Left renal pelvis (tissue), 4 donors: ENCODE measurements at regions not wholly inside any gene's neighbourhood (a gene's known extent, or its start where the extent isn't known, plus 50 kb on each side); places are given as distances from the start of the nearest gene placed in this dataset.
A peak's percentile ranks its signal among the peaks of the same experiment; 100 is the strongest.
"Not testable (repeated sequence)": the region's sequence is repeated elsewhere in the genome, so short reads cannot be mapped to it uniquely, and the experiment has no call there.

Experiments used
- DNase-seq, 4 donors: peaks; one replicate each; pipeline ENCODE4 v3.0.0-alpha.2; 2013; ENCODE audit warnings: low read depth in 4 of 4, low spot score in 3 of 4

DNA sequence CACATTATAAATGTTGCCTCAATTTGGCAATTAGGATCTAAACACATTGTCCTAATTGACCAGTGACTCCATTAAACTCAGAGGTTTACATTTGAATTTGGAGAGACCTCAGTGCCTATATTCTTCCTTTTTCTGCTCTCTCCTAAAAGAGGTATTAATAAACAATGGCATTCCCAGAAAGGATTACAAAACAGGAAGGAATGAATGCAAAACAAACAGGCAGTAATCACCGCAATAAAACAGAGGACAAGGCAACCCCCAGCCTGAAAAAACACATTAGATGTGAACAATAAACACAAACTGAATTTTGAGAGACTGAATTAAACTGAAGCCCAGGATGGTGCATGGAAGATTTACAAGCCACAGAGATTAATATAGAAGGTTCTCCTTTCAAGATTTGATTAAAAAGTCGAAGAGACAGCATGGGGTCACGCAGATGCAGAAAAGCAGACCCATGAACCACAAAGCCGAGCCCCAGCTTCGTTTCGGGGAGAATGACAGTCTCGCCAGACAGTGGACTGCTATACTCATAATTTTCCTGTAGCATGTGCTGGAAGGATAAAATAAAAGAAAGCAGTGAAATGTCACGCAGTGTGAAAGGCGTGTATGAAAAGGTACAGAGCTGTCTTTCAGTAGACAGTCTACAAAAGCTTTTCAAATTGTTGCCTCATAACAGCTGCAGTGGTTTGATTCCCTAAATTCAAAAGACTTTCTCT, 503.0 kb downstream of the LIG4 start:
- DNase-seq = no peak

DNA sequence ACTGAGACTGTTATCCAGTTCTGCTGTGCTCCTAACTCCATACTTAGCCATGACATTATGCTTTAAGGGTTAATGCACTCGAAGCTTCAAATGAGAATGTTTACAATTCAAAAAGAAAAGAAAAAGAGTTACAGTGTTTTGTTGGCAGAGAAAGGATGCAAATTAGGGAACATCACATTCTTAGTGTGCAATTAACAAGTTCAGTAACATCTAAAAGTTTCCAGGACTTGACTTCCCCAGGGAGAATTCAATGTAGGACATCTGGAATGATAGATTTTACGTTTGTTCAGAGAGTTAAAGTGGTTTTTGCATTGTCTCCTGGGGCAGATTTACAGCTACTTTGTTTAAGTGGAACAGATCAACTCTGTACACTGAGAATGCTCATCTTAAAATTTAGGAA, 525.2 kb downstream of the LIG4 start:
- no peak for DNase-seq

DNA sequence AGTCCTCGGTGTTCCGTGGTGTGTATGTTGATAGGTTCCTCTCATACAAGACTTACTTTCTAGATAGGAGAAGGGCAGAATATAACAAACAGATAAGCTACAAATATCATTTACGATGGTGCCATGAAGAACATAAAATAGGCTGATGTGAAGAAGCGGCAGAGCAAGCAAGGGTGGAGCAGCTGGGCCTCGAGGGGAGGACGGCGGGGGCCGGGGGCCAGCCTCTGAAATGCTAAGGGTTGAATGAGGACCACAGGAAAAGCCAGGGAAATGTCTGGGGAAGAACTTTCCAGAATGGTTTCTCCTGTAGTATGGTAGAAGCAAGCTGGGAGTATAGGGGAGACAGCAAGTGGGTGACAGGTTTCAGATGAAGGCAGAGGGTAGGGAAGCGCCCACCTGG, 529.5 kb downstream of the LIG4 start:
- no peak for DNase-seq

DNA sequence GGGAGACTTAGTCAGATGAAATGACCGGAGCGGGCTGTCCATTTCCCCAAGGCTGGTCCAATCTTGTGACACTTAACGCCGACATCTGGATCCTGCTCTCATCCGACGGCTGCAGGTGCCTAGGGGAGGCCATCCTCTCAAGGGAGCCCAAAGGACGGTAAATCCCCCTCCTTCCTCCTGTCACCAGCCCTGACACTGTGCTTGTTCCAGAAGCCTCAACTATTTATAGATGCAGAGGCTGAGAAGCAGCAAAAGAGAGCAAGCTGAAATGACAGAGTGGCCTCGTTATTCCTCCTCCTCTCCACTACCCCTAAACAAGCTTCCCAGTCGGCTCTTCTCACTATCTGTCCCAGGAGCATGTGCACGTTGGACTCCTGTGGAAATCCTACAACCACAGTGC, 533.7 kb downstream of the LIG4 start:
- DNase-seq = no peak

DNA sequence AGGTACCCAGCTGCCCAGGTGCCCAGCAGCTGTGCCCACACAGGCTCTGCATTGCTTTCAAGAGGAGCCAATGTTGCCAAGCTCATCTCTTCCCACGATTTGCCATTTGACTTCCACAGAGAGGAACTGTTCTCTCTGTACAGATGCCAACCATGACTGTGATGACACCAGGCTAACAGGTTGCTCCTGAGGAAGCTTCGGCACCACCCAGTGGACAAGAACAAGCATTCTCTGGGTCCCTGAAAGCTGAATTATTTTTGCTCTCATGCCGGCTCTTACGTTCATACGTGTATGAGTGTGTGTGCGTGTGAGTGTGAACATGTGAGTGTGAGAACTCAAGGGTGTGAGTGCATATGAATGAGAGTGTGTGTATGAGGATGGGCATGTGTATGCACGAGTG, 535.2 kb downstream of the LIG4 start:
- DNase-seq = no peak

DNA sequence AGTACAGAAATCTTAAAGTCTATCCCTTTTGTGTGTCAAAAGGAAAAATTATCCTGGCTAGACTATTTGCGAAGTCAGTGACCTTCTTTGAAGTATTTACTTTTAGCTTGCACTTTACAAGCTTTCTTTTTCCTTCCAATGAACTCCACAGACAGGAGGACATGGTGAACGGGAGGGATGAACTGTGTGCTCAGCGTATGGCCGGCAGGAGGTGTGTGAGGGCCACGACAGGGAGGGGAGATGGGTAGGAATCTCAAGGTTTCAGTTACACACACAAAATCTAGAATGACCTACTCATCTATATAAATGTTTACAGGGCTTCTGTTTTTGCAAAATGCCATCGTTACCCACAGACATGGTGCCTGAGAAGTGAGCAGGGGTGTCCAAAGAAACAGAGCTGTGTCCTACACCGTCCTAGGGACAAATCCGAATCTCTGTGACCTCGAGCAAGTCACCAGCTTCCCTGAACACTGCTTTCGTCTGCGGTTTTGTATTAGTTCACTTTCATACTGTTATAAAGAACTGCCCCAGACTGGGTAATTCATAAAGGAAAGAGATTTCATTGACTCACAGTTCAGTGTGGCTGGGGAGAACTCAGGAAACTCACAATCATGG, 537.2 kb downstream of the LIG4 start:
- DNase-seq = peak in 1 of 4 donors; percentile 17

DNA sequence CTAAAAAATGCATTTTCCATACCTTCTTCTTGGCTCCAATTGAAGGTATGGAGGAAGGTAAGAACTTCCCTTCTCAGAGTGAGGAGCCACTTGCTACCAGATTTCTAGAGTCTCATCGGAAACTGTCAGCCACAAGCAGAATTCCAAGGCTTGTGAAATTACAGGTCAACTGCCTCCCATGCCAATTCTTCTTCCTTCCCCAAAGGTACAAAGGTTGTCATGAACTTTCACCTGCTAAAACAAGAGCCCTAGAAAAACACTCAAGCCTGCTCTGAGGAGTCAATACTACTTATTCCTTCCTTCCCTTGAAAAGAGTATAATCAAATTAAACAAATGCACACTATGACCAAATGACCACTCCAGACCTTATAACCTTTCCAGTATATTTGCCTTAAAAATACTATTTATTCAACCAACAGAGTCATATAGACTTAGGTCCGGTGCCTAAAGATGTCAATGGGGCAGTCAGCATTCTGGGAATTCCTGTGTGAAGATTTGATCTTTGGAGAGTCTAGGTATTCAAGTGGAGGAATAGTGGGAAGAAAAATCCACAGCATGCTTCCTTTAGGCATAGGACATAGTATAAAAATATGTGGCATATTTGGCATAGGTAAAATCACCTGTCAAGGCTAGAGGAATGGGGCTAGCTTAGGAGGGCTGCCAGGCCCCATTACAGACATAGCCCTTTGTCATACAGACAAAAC, 539.3 kb downstream of the LIG4 start:
- no peak for DNase-seq

DNA sequence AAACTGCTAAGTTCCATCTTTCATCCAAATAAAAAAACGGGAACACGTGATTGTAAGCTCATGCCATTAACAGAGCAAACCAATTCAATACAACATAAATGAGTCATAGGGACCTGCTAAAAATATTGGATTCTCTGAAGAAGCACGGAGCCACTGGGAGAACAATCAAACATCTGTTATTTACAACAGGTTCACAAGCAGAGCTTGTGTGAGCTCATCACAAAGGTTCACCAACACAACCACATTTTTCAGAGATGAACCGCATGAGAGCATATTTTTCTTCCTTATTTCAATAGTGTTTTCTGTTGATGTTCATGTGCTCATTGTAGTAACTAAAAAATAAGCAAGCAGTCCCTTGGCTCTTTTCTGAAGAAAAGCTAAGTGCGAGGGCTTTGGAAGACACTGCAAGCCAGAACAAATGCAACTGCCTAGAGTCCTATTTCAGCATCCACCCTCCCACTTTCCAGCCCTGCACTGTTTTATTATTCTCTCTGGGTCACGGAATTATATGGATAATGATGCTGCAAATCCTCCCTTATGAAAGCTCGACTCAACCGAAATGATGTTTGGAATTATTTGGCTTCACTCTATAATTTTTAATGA, 545.8 kb downstream of the LIG4 start:
- DNase-seq = no peak

DNA sequence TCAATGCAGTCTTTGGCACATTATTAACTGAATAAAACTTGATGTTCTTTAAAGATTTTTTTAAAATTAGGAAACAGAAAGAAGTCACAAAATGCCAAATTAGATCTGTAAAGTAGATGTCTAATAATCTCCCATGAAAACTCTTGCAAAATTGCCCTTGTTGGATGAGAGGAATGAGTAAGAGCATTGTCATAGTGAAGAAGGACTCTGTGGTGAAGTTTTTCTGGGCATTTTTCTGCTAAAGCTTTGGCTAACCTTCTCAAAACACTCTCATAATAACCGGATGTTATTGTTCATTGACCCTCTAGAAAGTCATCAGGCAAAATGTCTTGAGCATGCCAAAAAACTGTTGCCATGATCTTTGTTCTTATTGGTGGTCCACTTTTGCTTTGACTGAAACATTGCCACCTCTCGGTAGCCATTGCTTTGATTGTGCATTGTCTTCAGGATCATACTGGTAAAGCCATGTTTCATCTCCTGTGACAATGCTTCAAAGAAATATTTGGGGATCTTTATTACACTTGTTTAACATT, 549.3 kb downstream of the LIG4 start:
- no peak for DNase-seq

DNA sequence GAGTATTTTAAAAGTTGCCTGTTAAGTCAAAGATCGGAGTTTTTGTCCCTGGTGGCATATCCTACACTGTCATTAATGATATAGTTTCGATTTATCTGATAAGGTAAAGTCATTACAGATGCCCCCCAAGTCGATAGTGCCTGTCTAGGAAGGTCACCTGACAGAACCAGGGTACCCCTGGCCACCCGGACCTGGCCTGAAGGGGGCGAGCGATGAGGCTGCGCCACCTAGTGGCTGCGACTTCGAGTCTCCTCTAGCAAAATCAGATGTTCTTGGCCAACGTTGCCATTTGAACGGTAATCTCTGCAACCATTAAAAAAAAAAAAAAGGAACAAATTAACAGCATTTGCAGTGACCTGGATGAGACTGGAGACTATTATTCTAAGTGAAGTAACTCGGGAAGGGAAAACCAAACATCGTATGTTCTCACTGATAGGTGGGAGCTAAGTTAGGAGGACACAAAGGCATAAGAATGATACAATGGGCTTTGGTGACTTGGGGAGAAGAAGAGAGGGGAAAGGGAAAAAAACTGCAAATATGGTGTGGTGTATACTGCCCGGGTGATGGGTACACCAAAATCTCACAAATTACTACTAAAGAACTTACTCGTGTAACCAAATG, 565.1 kb downstream of the LIG4 start:
- peak in 3 of 4 donors; percentile 12 to 24 (median 12) for DNase-seq

DNA sequence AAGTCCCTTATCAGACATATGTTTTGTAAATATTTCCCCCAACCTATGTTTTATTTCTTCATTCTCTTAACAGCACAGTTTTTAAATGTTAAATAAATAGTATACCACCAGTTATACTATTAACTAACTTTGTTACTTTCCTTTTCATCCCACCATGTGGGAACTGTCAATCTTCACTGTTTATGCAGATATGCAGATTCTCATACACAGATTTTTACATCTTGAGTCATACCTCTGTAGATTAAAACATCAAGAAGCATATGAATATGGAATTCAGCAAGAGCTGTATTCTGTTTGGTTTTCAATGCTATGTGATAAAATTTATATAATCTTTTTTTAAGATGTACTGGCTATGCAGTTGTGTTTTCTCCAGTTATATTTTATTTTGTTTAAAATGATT, 566.3 kb downstream of the LIG4 start:
- no peak for DNase-seq

DNA sequence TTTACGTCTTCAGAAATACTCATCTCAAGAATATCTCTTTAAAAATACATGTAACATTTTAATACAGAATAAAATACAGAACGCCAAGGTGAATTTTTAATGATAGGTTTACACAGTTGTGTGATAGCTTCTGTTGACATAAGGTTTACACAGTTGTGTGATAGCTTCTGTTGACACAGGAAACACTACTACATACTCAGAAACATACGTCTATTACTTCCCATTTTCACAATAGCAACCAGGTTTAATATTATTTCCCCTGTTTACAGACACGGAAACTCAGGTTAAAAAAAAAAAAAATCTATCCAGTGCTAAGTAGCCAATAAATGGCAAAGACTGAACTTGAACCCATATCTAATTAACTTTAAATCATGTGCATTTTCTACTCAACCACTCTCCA, 571.2 kb downstream of the LIG4 start:
- no peak for DNase-seq

DNA sequence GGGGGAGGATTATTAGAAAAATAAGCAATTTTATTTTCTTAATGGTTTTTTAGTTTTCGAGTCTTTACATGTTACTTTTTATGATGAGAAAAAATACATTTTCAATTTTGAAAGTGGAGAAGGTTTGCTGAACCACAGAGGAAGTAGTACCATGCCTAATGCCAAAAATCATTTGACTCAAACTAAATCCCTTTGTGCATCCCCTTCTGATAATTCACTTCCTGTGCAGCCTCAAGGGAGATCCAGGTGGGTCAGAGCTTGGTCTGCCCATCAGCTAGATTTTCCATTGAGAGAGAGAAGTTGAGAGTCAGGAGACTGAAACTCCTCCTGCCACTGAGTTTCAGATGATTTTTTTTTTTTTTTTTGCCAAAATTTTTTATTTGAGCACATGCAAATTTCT, 571.7 kb downstream of the LIG4 start:
- no peak for DNase-seq

DNA sequence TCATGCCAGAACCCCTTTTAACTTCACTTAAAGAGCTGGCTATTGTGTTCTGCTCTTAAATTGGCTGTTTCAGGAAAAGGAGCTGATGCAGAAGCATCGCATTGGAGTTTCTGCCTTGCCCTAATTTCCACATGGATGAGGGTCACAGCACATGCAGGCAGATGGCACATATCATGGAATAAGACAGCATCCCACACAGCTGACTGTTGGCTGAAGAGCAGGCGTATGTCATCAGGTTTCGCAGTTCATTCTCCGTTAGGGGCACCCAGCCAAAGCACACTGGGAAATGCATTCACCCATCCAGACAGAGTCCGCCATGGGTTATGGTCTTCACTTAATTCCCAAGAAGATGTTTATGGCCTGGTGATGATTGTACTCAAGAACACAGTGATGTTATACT, 572.5 kb downstream of the LIG4 start:
- DNase-seq = no peak

DNA sequence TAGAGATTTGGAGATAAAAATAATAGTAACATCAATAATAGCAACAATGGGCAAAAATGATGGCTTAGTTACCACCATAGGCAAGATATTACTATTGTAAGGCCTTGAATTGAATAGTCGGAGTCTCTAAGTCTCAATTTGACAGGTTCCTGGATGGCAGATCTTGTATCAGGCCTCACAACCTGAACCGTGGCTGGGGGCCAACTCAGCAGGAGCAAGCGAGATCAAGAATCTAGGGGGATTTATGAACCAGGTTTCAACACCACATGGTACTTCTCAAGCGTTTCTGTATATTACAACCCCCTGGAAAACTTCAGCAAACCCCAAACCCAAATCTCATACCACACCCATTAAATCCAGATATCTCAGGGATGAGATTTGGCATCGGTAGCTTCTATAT, 573.8 kb downstream of the LIG4 start:
- DNase-seq = no peak

DNA sequence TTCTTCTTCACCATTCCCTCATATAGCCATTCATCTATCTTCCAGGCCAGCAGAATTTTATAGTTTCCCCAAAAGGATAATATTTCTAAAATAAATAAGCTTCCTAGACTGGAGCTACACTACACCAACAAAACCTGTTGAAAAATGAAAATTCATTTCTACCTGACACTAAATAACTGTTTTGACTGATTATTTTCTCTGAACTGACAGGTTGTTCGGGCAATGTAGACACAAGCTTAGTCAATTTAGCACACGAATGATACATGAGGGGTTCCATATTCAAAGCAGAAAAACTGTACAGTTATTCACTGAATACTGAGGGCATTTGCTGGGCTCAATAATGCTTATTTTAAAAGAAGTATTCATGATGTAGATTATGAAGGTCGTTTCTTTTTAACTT, 589.7 kb downstream of the LIG4 start:
- DNase-seq = no peak

DNA sequence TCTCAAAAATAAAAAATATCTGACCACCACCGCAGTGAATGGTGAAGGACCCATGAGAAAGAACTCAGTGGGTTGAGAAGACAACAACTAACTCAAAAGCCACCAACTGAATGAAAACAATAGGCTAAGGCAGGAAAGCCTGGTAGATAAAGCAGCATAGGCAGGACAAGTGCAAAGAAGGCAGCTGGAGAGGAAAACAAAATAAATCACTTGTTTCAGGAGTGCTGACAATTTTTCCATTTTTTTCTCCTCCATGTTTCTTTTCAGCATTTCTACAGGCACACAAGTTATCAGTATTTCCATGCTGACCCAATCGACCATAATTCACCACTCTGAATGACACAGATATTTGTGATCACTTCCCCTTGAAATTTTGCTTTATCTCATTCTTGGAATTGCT, 597.8 kb downstream of the LIG4 start:
- no peak for DNase-seq

DNA sequence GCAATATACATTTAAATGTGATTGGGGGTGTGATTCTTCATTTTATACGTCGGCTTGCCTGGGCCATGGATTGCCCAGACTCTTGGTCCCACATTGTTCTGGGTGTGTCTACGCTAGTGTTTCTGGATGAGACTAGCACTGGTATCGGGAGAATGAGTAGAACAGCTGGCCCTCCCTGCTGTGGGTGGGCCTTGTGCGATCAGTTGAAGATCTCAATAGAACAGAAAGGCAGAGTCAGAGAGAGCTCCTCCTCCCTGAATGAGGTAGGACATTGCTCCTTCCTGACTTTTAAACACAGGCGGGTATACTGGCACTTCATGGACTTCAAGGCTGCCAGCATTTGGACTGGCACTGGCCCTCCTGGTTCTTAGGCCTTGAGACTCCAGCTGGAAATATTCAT, 603.0 kb downstream of the LIG4 start:
- no peak for DNase-seq

DNA sequence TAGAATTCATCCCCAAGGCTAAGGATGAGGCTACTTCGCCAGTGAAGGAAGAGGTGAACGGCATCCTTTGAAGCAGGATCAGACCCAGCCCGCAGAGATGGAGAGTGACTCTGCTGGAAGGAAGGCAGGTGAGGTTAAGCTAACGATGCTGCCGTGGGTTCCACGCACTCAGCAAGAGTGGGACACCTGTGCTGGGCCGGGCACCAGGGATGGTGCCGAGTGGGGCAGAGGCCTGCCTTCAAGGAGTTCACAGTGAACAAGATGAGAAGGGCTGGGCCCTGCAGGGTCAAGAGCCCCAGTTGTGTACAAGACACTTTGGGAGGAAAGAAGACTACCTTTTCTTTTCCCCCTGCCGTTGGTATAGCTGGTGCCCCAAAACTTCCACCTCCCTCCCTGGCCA, 606.6 kb downstream of the LIG4 start:
- no peak for DNase-seq

DNA sequence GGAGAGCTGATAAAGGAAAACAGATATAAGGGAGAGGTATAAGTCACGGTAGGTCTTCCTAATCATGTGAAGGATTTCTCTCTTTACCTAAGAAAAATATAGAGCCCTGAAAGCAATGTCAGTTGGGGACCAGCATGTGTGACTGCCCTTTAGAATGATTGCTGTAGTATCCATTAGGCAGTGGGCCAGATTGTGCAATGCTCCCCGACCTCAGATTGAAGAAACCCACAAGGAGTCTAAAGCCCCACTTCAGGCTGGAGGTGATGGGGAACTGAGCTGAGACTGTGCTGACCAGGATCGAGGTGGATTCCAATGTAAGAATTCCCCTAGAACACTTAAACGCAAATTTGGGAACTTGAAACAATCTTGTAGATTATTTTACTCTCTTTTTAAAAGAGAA, 614.4 kb downstream of the LIG4 start:
- DNase-seq = no peak

DNA sequence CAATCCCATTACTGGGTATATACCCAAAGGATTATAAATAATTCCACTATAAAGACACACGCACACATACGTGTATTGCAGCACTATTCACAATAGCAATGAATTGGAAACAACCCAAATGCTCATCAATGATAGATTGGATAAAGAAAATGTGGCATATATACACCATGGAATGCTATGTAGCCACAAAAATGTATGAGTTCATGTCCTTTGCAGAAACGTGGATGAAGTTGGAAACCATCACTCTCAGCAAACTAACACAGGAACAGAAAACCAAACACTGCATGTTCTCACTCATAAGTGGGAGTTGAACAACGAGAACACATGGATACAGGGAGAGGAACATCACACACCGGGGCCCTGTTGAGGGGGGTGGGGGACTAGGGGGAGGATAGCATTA, 619.0 kb downstream of the LIG4 start:
- DNase-seq = not testable (repeated sequence)
